NCI-H524 treated with DMSO at 0.1 percent for 48 hours (cell line): ENCODE measurements at regions not wholly inside any gene's neighbourhood (a gene's known extent, or its start where the extent isn't known, plus 50 kb on each side); places are given as distances from the start of the nearest gene placed in this dataset.
"Not testable (repeated sequence)": the region's sequence is repeated elsewhere in the genome, so short reads cannot be mapped to it uniquely, and the experiment has no call there.

Experiments
- DNase-seq: peaks from one replicate; lab custom pipeline; 2025; lab: John Stamatoyannopoulos, UW

GRCh38 chr5:155620821-155621410 is 607.4 kb downstream of the KIF4B start:
- no peak for DNase-seq

GRCh38 chr5:155624597-155625241 is 611.2 kb downstream of the KIF4B start:
- DNase-seq = no peak

GRCh38 chr5:155625315-155625714 is 611.8 kb downstream of the KIF4B start:
- DNase-seq = no peak

- no peak for DNase-seq
Measured at GRCh38 chr5:155625897-155626543, 612.5 kb downstream of the KIF4B start.

- DNase-seq = no peak
Measured at GRCh38 chr5:155626592-155626991, 613.0 kb downstream of the KIF4B start.

GRCh38 chr5:155628346-155628745 is 614.8 kb downstream of the KIF4B start:
- no peak for DNase-seq

GRCh38 chr5:155629597-155629996 is 616.0 kb downstream of the KIF4B start:
- DNase-seq = no peak

- DNase-seq = peak; percentile 1
Measured at GRCh38 chr5:155631116-155631515, 617.6 kb downstream of the KIF4B start.

GRCh38 chr5:155633338-155633957 is 619.9 kb downstream of the KIF4B start:
- no peak for DNase-seq

- no peak for DNase-seq
Measured at GRCh38 chr5:155649666-155650065, 636.1 kb downstream of the KIF4B start.

- no peak for DNase-seq
Measured at GRCh38 chr5:155655569-155655968, 642.0 kb downstream of the KIF4B start.

GRCh38 chr5:155661859-155662258 is 648.3 kb downstream of the KIF4B start:
- DNase-seq = no peak

- no peak for DNase-seq
Measured at GRCh38 chr5:155665361-155665760, 651.8 kb downstream of the KIF4B start.

- DNase-seq = not testable (repeated sequence)
Measured at GRCh38 chr5:155672001-155672400, 655.0 kb upstream of the SGCD start.

- DNase-seq = no peak
Measured at GRCh38 chr5:155676967-155677366, 650.0 kb upstream of the SGCD start.

- no peak for DNase-seq
Measured at GRCh38 chr5:155678371-155678770, 648.6 kb upstream of the SGCD start.

- DNase-seq = no peak
Measured at GRCh38 chr5:155679530-155679929, 647.4 kb upstream of the SGCD start.

GRCh38 chr5:155684417-155684816 is 642.5 kb upstream of the SGCD start:
- DNase-seq = no peak

- no peak for DNase-seq
Measured at GRCh38 chr5:155686131-155686530, 640.8 kb upstream of the SGCD start.

GRCh38 chr5:155689406-155689805 is 637.6 kb upstream of the SGCD start:
- DNase-seq = no peak

GRCh38 chr5:155696362-155696761 is 630.6 kb upstream of the SGCD start:
- no peak for DNase-seq

GRCh38 chr5:155697236-155697635 is 629.7 kb upstream of the SGCD start:
- DNase-seq = no peak

- no peak for DNase-seq
Measured at GRCh38 chr5:155699385-155699784, 627.6 kb upstream of the SGCD start.
